H9 (cell line): ENCODE measurements at regions not wholly inside any gene's neighbourhood (a gene's known extent, or its start where the extent isn't known, plus 50 kb on each side); places are given as distances from the start of the nearest gene placed in this dataset.

Experiments used
- DNase-seq: peaks from one replicate; pipeline ENCODE4 v3.0.0-alpha.2; 2017
- H2AFZ ChIP-seq: one replicate; pipeline ENCODE4 v1.6.1; 2013; ENCODE audit warnings: mild to moderate bottlenecking, low read length, control low read depth, moderate library complexity
- H2AK5ac ChIP-seq: 2 replicates; pipeline ENCODE4 v1.6.1; 2013; ENCODE audit warnings: low read length, control low read depth, mixed read lengths; ENCODE audit not compliant: insufficient read length
- H2BK120ac ChIP-seq: one replicate; pipeline ENCODE4 v1.6.1; 2013; ENCODE audit warnings: low read depth, mild to moderate bottlenecking, low read length, control low read depth, inconsistent platforms; ENCODE audit not compliant: poor library complexity, severe bottlenecking
- H2BK12ac ChIP-seq: 2 replicates; pipeline ENCODE4 v1.6.1; 2013; ENCODE audit warnings: low read length, control low read depth, mixed read lengths, low read depth; ENCODE audit not compliant: insufficient read length
- H2BK15ac ChIP-seq: 2 replicates; pipeline ENCODE4 v1.6.1; 2013; ENCODE audit warnings: low read depth, low read length, control low read depth
- H2BK20ac ChIP-seq: one replicate; pipeline ENCODE4 v1.6.1; 2013; ENCODE audit warnings: low read depth, mild to moderate bottlenecking, low read length, control low read depth, inconsistent platforms; ENCODE audit not compliant: poor library complexity, severe bottlenecking
- H2BK5ac ChIP-seq: 2 replicates; pipeline ENCODE4 v1.6.1; 2013; ENCODE audit warnings: low read length, control low read depth, mixed read lengths; ENCODE audit not compliant: insufficient read length
- H3K14ac ChIP-seq: 2 replicates; pipeline ENCODE4 v1.6.1; 2013; ENCODE audit warnings: low read length, control low read depth; ENCODE audit not compliant: insufficient read depth
- H3K18ac ChIP-seq: 2 replicates; pipeline ENCODE4 v1.6.1; 2013; ENCODE audit warnings: low read depth, mild to moderate bottlenecking, mixed read lengths, low read length, control low read depth; ENCODE audit not compliant: insufficient read length
- H3K23ac ChIP-seq: 2 replicates; pipeline ENCODE4 v1.6.1; 2013; ENCODE audit warnings: low read length, control low read depth, mixed read lengths, low read depth; ENCODE audit not compliant: insufficient read length
- H3K23me2 ChIP-seq: 2 replicates; pipeline ENCODE4 v1.6.1; 2013; ENCODE audit warnings: low read depth, mild to moderate bottlenecking, mixed read lengths, low read length, control low read depth; ENCODE audit not compliant: insufficient read length, poor library complexity, severe bottlenecking
- H3K27ac ChIP-seq: 2 replicates; pipeline ENCODE4 v1.5.1; 2013; ENCODE audit warnings: low read length, control low read depth, mixed read lengths, low read depth; ENCODE audit not compliant: insufficient read length
- H3K27me3 ChIP-seq: 2 replicates; pipeline ENCODE4 v1.6.1; 2013; ENCODE audit warnings: low read length, control low read depth, inconsistent platforms; ENCODE audit not compliant: insufficient read depth
- H3K4ac ChIP-seq: 2 replicates; pipeline ENCODE4 v1.6.1; 2013; ENCODE audit warnings: low read depth, mild to moderate bottlenecking, control low read depth, inconsistent platforms, low read length, moderate library complexity
- H3K4me1 ChIP-seq: 2 replicates; pipeline ENCODE4 v1.6.1; 2013; ENCODE audit warnings: low read length, control low read depth, inconsistent platforms; ENCODE audit not compliant: insufficient read depth
- H3K4me2 ChIP-seq: 2 replicates; pipeline ENCODE4 v1.6.1; 2013; ENCODE audit warnings: low read length, control low read depth, mixed read lengths; ENCODE audit not compliant: insufficient read length, insufficient read depth
- H3K56ac ChIP-seq: 2 replicates; pipeline ENCODE4 v1.6.1; 2013; ENCODE audit warnings: low read depth, mild to moderate bottlenecking, mixed read lengths, low read length, control low read depth; ENCODE audit not compliant: insufficient read length
- H3K79me1 ChIP-seq: 2 replicates; pipeline ENCODE4 v1.6.1; 2013; ENCODE audit warnings: low read depth, mild to moderate bottlenecking, moderate library complexity, low read length, control low read depth, inconsistent platforms; ENCODE audit not compliant: insufficient read depth, poor library complexity, severe bottlenecking
- H3K79me2 ChIP-seq: 2 replicates; pipeline ENCODE4 v1.6.1; 2013; ENCODE audit warnings: low read length, control low read depth, inconsistent platforms; ENCODE audit not compliant: insufficient read depth
- H3K9ac ChIP-seq: 2 replicates; pipeline ENCODE4 v1.6.1; 2013; ENCODE audit warnings: low read length, control low read depth, mixed read lengths; ENCODE audit not compliant: insufficient read length; ENCODE audit errors: extremely low read depth
- H3K9me3 ChIP-seq: one replicate; pipeline ENCODE4 v1.6.1; 2013; ENCODE audit warnings: low read depth, low read length, inconsistent platforms; ENCODE audit not compliant: control insufficient read depth
- H3T11ph ChIP-seq: one replicate; pipeline ENCODE4 v1.6.1; 2013; ENCODE audit warnings: mild to moderate bottlenecking, low read length, control low read depth, inconsistent platforms
- H4K20me1 ChIP-seq: one replicate; pipeline ENCODE4 v1.6.1; 2013; ENCODE audit not compliant: control insufficient read depth, insufficient read length, insufficient read depth
- H4K5ac ChIP-seq: 2 replicates; pipeline ENCODE4 v1.6.1; 2013; ENCODE audit warnings: low read depth, mild to moderate bottlenecking, mixed read lengths, low read length, control low read depth; ENCODE audit not compliant: insufficient read length
- H4K8ac ChIP-seq: replicated peaks from 2 replicates; pipeline ENCODE4 v1.6.1; 2013; ENCODE audit warnings: low read length, control low read depth, mixed read lengths, low read depth; ENCODE audit not compliant: insufficient read length
- H4K91ac ChIP-seq: 2 replicates; pipeline ENCODE4 v1.6.1; 2013; ENCODE audit warnings: low read depth, mild to moderate bottlenecking, moderate library complexity, mixed read lengths, low read length, control low read depth; ENCODE audit not compliant: insufficient read length
- H3K27ac Mint-ChIP-seq, 3 experiments: 2 replicates in 2 of 3; 3 replicates in 1 of 3; pipeline ENCODE4 v1.8.0; 2020 to 2021; ENCODE audit warnings: mixed read lengths in 3 of 3, mild to moderate bottlenecking in 1 of 3, moderate library complexity in 1 of 3
- H3K27me3 Mint-ChIP-seq: 2 replicates; pipeline ENCODE4 v1.8.0; 2021; ENCODE audit warnings: low read depth, mild to moderate bottlenecking, moderate library complexity, mixed read lengths
- H3K36me3 Mint-ChIP-seq, 3 experiments: 2 replicates in 2 of 3; 3 replicates in 1 of 3; pipeline ENCODE4 v1.8.0; 2020 to 2021; ENCODE audit warnings: low read depth in 3 of 3, mixed read lengths in 3 of 3; ENCODE audit not compliant: insufficient read depth in 1 of 3
- H3K4me1 Mint-ChIP-seq, 2 experiments: 2 replicates each; pipeline ENCODE4 v1.8.0; 2020; ENCODE audit warnings: mixed read lengths in 2 of 2
- H3K4me3 Mint-ChIP-seq, 2 experiments: 2 replicates in 1 of 2; 3 replicates in 1 of 2; pipeline ENCODE4 v1.8.0; 2020 to 2021; ENCODE audit warnings: mild to moderate bottlenecking in 2 of 2, mixed read lengths in 2 of 2, moderate library complexity in 1 of 2
- H3K9me3 Mint-ChIP-seq, 2 experiments: 2 replicates in 1 of 2; 3 replicates in 1 of 2; pipeline ENCODE4 v1.8.0; 2020; ENCODE audit warnings: mild to moderate bottlenecking in 2 of 2, mixed read lengths in 2 of 2, moderate library complexity in 1 of 2
- WGBS: extraction: QIAGEN DNeasy Blood & Tissue Kit; methylation state at CpG from one replicate; pipeline ENCODE4 v1.1.7; 2013; ENCODE audit warnings: missing lambda C conversion rate, low lambda C conversion rate, mixed read lengths; ENCODE audit not compliant: insufficient read length; ENCODE audit errors: extremely low coverage; 5-methylcytosine and 5-hydroxymethylcytosine counted together
- TF ChIP-seq, protein P1 (sequence below): fragments of 200-600 bp; sonication (generic); conservative IDR thresholded peaks from 3 replicates; pipeline ENCODE4 v1.8.0; 2021; ENCODE audit warnings: antibody characterized with exemption, mild to moderate bottlenecking

DNA sequence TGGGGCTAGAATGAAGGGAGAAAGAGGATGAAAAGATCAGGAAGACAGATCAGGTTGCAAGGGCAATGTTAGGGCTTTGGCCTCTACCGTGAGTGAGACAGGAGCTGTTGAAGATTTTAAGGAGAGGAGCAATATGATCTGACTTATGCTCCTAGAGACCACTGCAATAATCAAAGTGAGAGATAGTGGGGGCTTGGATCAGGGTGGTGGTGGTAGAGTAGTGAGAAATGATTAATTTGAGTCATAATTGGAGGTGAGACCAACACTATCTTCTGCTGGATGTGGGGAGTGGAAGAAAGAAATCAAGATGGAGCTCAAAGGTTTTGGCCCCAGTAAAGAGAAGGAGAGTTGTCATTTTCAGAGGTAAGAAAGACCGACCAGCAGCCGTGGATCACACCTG, 140.7 kb upstream of the TMEM170B start:
- Histone ChIP-seq H3K23ac (no peak overlapping the region), H3K27me3 (no peaks in the 10 kb centered on the region), H3K79me1 (no peaks in the 10 kb centered on the region), H4K5ac (no peak overlapping the region), H4K8ac (no peak overlapping the region), H3K14ac (no peak overlapping the region), H3K27ac (no peak overlapping the region), H3K9ac (no peak overlapping the region), H2BK5ac (no peak overlapping the region), H4K20me1 (no peaks in the 10 kb centered on the region), H3K4me2 (no peak overlapping the region), H2BK120ac (no peak overlapping the region), H3K79me2 (no peaks in the 10 kb centered on the region), H3K9me3 (no peaks in the 10 kb centered on the region), H3K18ac (no peak overlapping the region), H2AK5ac (no peak overlapping the region), H3K4me1 (no peaks in the 10 kb centered on the region), H3K23me2 (no peaks in the 10 kb centered on the region), H2BK15ac (no peak overlapping the region), H3T11ph (no peak overlapping the region), H3K56ac (no peak overlapping the region), H3K4ac (no peak overlapping the region), H2AFZ (no peak overlapping the region), H2BK12ac (no peak overlapping the region), H4K91ac (no peak overlapping the region), H2BK20ac (no peak overlapping the region)
- no peak overlapping the region for H3K4me3 Mint-ChIP-seq
- no peaks in the 10 kb centered on the region; a peak in 1 of 7 replicates for H3K36me3 Mint-ChIP-seq
- TF ChIP-seq, protein P1, sequence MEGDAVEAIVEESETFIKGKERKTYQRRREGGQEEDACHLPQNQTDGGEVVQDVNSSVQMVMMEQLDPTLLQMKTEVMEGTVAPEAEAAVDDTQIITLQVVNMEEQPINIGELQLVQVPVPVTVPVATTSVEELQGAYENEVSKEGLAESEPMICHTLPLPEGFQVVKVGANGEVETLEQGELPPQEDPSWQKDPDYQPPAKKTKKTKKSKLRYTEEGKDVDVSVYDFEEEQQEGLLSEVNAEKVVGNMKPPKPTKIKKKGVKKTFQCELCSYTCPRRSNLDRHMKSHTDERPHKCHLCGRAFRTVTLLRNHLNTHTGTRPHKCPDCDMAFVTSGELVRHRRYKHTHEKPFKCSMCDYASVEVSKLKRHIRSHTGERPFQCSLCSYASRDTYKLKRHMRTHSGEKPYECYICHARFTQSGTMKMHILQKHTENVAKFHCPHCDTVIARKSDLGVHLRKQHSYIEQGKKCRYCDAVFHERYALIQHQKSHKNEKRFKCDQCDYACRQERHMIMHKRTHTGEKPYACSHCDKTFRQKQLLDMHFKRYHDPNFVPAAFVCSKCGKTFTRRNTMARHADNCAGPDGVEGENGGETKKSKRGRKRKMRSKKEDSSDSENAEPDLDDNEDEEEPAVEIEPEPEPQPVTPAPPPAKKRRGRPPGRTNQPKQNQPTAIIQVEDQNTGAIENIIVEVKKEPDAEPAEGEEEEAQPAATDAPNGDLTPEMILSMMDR: no peak
- DNase-seq: no peak
- no CpG with 5 or more reads among the region's 3 CpGs for WGBS
- no peak overlapping the region for H3K27ac Mint-ChIP-seq
- no peaks in the 10 kb centered on the region for H3K4me1 Mint-ChIP-seq
- peaks cover 0 to 3% of the 10 kb centered on the region in 2 experiments; a peak in 3 of 5 replicates for H3K9me3 Mint-ChIP-seq
- peaks cover 8% of the 10 kb centered on the region for H3K27me3 Mint-ChIP-seq
